WTC11 (cell line): ENCODE measurements at regions not wholly inside any gene's neighbourhood (a gene's known extent, or its start where the extent isn't known, plus 50 kb on each side); places are given as distances from the start of the nearest gene placed in this dataset.

Experiments
- CTCF ChIP-seq: fragments of 200-600 bp; IDR thresholded peaks from 2 replicates; pipeline ENCODE4 v1.8.0; 2022; ENCODE audit warnings: antibody characterized with exemption
- NFYB ChIP-seq: sonication (generic); formaldehyde crosslinking; conservative IDR thresholded peaks from 2 replicates; pipeline ENCODE4 v1.8.0; 2022; ENCODE audit warnings: low read depth, missing genetic modification reagents
- TEAD1 ChIP-seq: sonication (generic); formaldehyde crosslinking; IDR thresholded peaks from 2 replicates; pipeline ENCODE4 v1.8.0; 2022; ENCODE audit warnings: mild to moderate bottlenecking, missing genetic modification reagents
- USF1 ChIP-seq: sonication (generic); formaldehyde crosslinking; IDR thresholded peaks from 2 replicates; pipeline ENCODE4 v1.8.0; 2022; ENCODE audit warnings: mild to moderate bottlenecking, missing genetic modification reagents
- TF ChIP-seq, protein P1 (sequence below): sonication (generic); formaldehyde crosslinking; IDR thresholded peaks from 2 replicates; pipeline ENCODE4 v1.8.1; 2023; ENCODE audit warnings: mild to moderate bottlenecking, missing genetic modification reagents
- TF ChIP-seq, protein P2 (sequence below): sonication (generic); formaldehyde crosslinking; IDR thresholded peaks from 2 replicates; pipeline ENCODE4 v1.8.0; 2022; ENCODE audit warnings: mild to moderate bottlenecking, missing genetic modification reagents

- TF ChIP-seq NFYB (CRISPR knock-in tag) (no peak), CTCF (no peak), TEAD1 (CRISPR knock-in tag) (no peak), USF1 (CRISPR knock-in tag) (no peak)
- TF ChIP-seq, protein P1, sequence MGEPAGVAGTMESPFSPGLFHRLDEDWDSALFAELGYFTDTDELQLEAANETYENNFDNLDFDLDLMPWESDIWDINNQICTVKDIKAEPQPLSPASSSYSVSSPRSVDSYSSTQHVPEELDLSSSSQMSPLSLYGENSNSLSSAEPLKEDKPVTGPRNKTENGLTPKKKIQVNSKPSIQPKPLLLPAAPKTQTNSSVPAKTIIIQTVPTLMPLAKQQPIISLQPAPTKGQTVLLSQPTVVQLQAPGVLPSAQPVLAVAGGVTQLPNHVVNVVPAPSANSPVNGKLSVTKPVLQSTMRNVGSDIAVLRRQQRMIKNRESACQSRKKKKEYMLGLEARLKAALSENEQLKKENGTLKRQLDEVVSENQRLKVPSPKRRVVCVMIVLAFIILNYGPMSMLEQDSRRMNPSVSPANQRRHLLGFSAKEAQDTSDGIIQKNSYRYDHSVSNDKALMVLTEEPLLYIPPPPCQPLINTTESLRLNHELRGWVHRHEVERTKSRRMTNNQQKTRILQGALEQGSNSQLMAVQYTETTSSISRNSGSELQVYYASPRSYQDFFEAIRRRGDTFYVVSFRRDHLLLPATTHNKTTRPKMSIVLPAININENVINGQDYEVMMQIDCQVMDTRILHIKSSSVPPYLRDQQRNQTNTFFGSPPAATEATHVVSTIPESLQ (CRISPR knock-in tag): no peak
- TF ChIP-seq, protein P2, sequence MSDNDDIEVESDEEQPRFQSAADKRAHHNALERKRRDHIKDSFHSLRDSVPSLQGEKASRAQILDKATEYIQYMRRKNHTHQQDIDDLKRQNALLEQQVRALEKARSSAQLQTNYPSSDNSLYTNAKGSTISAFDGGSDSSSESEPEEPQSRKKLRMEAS (CRISPR knock-in tag): no peak
These were observed 376.7 kb downstream of the SMOC2 start for GRCh38 chr6:168817558-168818159.
